ENCODE measurements at regions not wholly inside any gene's neighbourhood (a gene's known extent, or its start where the extent isn't known, plus 50 kb on each side); places are given as distances from the start of the nearest gene placed in this dataset.

- TF ChIP-seq CTCF (IDR thresholded peaks at IDR 0.05), result no peak
- no peak for TF ChIP-seq POLR2A (IDR thresholded peaks at IDR 0.05)
Observed at GRCh38 chr1:98315309-98315708, 346.2 kb upstream of the SNX7 start.

All from adrenal gland (tissue), 5 donors.